Epithelial cell of prostate (primary cell): ENCODE measurements at regions not wholly inside any gene's neighbourhood (a gene's known extent, or its start where the extent isn't known, plus 50 kb on each side); places are given as distances from the start of the nearest gene placed in this dataset.
A peak's percentile ranks its signal among the peaks of the same experiment; 100 is the strongest.
"Not testable (repeated sequence)": the region's sequence is repeated elsewhere in the genome, so short reads cannot be mapped to it uniquely, and the experiment has no call there.

ENCODE experiments used
- DNase-seq: peaks from one replicate; pipeline ENCODE4 v3.0.0-alpha.2; 2011; ENCODE audit warnings: low read depth, low spot score
- H3K27ac ChIP-seq: fragments of 450-650 bp; 2 replicates; pipeline ENCODE4 v1.5.1; 2017; ENCODE audit warnings: mild to moderate bottlenecking

DNA sequence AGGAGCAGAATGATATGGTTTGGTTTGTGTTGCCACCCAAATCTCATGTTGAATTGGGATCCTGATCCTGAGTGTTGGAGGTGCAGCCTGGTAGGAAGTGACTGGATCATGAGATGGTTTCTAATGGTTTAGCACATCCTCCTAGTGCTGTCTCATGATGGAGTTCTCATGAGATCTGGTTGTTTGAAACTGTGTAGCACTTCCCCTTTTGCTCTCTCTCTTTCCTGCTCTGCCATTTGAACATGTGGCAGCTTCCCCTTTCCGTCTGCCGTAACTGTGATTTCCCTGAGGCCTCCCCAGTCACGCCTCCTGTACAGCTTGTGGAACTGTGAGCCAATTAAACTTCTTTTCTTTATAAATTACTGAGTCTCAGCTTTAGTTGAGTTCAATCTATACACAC lies 756.8 kb upstream of the CDH6 start:
- DNase-seq = no peak
- no peak overlapping the region for H3K27ac ChIP-seq

DNA sequence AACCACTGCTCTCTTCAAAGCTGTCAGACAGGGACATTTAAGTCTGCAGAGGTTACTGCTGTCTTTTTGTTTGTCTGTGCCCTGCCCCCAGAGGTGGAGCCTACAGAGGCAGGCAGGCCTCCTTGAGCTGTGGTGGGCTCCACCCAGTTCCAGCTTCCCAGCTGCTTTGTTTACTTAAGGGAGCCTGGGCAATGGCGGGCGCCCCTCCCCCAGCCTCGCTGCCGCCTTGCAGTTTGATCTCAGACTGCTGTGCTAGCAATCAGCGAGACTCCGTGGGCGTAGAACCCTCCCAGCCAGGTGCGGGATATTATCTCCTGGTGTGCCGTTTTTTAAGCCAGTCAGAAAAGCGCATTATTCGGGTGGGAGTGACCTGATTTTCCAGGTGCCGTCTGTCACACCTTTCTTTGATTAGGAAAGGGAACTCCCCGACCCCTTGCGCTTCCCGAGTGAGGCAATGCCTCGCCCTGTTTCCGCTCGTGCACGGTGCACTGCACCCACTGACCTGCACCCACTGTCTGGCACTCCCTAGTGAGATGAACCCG lies 764.5 kb upstream of the CDH6 start:
- not testable (repeated sequence) for DNase-seq, H3K27ac ChIP-seq

DNA sequence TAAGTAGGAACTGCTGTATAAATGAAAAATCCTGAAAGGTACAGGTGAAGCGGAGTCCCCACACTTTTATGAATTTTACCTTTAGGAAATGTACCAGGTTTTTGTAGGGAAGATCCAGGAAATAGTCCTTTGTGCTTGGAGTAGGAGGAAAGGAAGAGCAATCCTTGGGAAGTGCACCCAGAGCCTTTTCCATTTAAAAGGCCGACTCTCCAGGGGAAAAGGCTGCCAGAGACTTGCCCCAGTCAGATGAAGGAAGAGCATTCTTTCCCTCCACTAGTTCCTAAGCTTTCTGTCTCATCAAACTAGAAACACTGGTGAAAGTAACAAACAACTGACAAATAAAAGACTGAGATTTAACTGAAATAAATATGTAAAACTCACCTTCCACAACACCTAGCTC lies 779.4 kb upstream of the CDH6 start:
- no peak for DNase-seq
- no peak overlapping the region for H3K27ac ChIP-seq

DNA sequence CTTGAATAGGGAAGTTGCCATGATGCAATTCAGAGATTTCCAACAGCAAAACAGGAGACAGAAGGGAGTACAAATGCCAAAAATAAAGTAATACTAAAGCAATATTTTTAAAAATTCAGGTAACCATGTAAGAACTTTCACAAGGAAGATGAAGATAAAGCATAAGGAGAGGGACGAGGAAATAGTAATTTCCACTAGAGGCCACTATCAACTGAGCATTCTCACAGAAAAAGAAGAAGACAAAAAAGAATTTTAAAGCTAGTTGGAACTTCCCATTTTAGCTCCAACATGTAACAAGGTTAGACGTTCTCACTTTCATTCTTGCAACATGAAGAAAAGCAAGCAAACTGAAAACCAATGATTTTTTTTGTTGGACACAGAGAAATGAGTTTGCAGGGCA lies 779.9 kb upstream of the CDH6 start:
- H3K27ac ChIP-seq = no peak overlapping the region
- DNase-seq = no peak

DNA sequence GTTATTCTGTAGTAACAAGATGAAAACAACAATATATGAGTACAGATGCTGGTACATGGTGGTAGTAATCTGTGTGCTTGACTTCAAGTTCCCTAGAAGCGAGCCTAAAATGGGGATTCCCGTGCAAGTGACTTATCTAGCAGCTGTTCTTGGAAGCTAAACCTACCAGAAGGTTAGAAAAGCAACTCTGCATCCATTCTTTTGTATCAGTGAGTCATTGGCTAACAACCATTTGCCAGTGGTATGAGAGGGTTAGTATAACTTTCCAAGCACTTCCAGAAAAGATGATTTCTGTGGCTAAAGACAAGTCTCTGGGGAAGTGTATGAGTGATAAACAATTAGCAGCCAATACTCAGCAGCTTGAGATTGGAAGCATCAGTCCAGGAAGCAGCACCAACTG lies 787.7 kb upstream of the CDH6 start:
- H3K27ac ChIP-seq = no peak overlapping the region
- no peak for DNase-seq

DNA sequence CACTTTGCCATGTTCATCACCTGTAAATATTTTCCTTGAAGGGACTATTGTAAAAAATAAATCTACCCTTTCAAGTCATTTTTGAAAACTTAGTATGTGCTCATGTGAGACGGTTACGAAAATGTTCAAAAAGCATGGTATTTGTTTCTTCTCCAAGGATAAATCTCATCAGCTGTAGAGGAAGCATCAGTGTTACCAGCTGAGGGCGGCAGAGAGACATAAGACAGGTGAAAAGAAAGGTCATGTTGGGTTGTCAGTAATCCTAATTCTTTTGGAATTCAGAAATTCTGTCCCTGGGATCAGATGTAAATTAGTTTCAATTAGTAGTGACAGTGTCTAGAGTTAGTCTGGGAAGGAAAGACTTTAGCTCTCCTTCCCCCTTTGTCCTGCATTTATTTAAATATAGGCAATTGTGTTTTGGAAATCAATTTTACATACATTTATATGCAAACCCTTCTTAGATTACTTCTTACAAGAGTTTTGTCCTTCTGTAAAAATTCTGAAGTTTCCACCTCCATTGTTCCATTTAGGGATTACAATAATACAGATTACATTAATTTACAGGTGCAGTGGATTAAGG lies 791.9 kb upstream of the CDH6 start:
- H3K27ac ChIP-seq = no peak overlapping the region
- no peak for DNase-seq

DNA sequence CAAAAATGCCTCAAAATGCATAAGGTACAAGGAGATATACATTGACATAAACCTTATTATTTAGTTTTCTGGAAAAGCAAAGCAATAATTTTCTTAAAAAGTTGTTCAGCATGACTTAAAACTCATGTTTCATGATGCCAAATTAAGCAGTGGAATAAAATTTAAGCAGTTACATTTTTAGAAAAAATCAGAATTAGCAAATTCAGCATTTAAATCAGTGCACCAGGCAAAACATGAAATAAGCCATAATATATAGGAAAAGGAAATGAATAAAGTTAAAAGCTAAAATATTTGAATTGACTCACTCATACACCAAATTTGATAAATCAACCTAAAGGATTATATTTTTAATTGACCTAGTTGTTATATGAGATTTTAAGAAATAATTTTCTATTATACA lies 795.1 kb upstream of the CDH6 start:
- no peak overlapping the region for H3K27ac ChIP-seq
- no peak for DNase-seq

DNA sequence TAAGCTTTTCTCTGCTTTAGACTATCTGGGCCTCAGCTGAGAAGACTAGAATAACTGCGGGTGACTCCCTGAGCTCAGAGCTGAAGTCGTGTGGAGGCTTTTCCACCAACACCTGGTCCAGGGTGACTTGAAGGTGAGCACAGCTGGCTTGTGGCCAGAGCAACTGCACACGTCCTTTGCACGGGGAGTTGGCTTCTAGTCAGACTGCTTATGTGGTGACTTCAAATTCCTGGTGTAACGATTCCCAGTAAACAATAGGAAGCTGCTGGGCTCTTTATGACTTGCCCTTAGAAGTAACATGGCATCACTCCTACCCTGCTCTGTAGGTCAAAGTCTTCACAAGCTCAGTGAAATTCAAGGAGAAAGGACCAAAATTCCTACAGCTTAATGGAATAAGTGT lies 800.6 kb upstream of the CDH6 start:
- DNase-seq = no peak
- no peak overlapping the region for H3K27ac ChIP-seq

DNA sequence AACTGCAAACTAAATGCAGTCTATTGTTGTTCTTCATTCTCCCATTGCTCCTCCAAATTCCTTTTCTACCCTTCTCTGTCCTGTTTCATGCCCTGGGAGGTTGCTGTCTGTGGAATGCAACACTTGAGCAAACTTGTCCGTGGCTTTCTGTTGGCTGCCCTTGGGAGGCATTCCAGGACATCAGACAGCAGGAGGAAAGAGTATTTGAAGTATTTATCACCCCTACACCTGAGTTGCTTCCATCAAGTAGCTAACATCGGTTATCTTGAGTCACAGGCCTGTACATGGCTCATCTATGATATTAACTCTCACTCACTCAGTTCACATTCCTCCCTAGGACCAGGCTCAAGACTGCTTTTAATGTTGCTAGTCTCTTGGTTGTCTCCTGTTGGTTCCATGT lies 803.4 kb upstream of the CDH6 start:
- peak; percentile 53 for DNase-seq
- no peak overlapping the region for H3K27ac ChIP-seq

DNA sequence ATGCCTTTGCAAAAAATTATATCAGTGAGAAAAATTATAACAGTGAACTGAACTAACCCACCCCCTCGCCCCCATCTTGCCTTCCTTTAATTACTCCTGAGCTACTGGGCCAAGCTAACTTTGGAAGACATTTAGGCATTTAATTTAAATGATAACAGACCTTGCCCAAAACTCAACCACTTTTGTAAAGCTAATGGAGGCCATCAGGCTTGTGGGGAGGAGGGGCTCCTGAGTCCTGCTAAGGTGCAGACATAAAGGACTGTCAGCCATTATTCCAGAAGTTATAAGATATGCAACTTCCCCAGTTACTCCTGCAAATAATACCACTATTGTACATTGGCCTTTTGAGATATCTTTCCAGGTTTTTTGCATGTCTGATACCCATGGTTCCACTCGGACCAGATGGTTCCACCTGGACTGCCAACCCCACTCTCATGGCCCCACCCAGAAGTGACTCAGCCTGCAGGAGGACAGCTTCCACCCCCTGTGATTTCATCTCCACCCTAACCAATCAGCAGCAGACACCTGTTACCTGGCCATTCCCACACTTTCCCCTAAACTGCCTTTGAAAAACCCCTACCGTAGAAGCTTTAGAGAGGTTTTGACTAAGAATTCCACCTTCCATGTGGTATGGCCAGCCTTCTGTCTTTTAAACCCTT lies 805.4 kb upstream of the CDH6 start:
- no peak overlapping the region for H3K27ac ChIP-seq
- no peak for DNase-seq

DNA sequence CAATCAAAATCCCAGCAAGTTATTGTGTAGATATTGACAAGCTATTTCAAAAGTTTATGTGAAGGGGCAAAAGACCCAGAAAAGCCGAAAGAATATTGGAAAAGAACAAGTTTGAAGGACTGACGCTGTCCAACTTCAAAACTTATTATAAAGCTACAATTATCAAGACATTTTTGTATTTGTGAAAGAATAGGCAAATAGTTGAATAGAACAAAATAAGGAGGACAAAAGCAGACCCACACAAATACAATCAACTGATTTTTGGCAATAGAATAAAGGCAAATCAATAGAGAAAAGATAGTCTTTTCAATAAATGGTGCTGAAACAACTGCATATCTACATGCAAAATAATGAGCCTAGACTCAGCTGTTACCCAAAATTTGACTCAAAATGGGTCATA lies 807.7 kb upstream of the CDH6 start:
- DNase-seq = no peak
- no peak overlapping the region for H3K27ac ChIP-seq

DNA sequence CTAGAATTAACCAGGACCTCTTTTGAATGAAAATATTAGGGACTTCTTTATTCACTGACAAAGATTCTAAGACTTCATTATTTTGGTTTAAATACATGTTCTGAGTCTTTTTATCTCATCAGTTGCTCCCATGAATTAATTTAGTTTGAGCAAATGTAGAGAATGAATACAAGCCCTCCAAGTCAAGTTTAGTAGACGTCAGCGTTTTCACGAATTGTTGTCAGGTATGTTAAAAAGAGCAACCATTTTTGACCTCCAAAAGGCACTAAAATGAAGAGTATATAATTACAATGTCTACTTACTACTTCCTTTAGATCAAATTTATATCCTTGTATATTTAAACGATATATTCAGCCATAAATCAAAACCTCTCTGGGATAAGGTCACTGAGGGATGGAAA lies 809.3 kb upstream of the CDH6 start:
- DNase-seq = no peak
- H3K27ac ChIP-seq = no peak overlapping the region

DNA sequence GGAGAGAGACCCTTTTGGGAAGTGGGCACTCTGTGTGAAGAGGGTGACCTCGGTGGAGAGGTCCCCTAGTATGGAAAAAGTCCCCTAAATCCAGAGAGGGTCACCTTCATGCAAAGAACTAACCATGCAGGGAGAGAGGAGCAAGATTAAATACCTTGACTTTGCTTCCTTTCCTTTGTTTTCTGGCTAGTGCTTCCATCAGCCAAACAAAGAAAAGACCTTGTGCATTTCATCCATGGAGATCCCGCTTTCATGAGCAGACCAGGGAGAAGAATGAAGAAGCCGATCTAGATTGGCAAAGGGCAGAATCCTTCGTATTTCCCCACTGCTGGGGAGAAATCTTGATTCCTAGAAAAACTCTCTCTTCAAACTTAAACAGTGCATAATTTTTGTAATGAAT lies 813.3 kb upstream of the CDH6 start:
- no peak overlapping the region for H3K27ac ChIP-seq
- DNase-seq = no peak

DNA sequence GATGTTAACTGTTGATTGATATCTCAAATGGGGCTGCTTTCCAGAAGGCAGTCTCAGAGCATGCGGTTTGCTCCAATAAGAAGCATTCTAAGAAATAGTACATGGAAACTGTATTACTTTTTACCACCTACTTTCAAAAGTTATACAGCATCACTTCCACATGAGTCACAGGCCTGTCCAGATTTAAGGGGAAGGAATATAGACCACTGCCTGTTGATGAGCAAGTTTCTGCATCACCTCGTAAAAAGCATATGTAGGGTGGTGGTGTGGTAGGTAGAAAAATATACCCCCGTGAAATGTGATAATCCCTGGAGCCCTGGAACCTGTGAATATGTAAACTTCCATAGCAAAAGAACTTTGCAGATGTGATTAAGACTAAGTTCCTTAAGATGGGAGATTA lies 816.6 kb upstream of the CDH6 start:
- DNase-seq = no peak
- no peak overlapping the region for H3K27ac ChIP-seq

DNA sequence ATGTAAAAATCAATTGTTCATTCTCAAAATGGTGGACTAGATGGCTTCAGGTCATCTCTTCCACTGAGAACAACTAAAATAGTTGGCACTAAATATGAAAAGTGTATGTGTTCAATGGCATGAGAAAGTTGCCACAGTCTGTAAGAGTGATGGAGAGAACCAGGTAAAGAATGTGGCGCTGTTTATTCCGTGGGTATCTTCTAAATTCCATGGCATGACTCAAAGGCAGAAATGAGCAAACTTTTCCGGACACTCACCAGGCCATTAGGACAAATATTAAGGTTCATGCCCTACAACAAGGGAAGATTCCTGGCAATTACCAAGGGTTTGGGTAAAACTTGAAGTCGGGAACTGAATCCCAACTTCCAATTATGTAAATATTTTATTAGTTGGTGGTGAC lies 825.4 kb upstream of the CDH6 start:
- H3K27ac ChIP-seq = no peak overlapping the region
- no peak for DNase-seq

DNA sequence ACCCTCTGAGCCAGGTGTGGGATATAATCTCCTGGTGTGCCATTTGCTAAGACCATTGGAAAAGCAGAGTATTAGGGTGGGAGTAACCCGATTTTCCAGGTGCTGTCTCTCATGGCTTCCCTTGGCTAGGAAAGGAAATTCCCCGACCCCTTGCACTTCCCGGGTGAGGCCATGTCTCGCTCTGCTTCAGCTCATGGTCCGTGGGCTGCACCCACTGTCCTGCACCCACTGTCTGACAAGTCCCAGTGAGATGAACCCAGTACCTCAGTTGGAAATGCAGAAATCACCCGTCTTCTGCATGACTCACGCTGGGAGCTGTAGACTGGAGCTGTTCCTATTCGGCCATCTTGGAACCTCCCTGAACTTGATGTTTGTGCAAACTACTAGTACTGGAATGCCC lies 828.5 kb upstream of the CDH6 start:
- not testable (repeated sequence) for DNase-seq

DNA sequence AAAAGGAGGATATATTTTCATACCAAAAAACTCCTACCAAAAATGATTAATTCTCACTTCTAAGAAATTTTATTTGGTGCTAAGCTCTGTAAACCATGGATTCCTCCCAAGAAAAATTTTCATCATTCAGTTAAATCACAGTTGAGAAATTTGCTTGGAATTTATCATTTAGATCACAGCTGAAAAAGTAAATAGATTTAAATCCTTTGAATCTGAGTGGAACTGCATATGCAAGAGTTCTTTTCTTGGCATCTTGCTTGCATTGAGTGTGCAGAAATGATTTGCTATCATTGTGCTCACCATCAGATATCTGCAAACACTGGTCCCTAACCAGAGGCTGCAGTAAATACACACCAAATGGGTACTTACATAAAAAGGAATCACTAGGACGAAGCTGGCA lies 836.1 kb upstream of the CDH6 start:
- no peak overlapping the region for H3K27ac ChIP-seq
- DNase-seq = no peak

More for the DNA sequence above, 828.5 kb upstream of the CDH6 start:
- H3K27ac ChIP-seq = not testable (repeated sequence)

DNA sequence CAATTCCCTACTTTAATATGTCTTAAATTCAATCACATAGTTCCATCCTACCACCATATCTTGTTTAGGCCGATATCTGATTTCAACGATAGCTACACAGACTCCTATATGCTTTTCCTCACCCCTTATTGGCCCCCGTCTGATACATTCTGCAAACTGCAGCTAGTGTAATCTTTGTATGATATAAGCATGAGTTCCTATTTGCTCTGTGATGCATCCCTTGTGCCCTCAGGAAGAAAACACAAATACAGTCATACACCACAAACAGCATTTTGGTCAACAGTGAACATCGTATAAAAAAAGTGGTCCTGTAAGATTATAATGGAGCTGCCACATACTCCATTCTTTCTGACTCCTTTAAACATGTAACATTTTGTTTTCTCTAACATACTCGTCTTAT lies 837.8 kb upstream of the CDH6 start:
- no peak overlapping the region for H3K27ac ChIP-seq
- DNase-seq = no peak

DNA sequence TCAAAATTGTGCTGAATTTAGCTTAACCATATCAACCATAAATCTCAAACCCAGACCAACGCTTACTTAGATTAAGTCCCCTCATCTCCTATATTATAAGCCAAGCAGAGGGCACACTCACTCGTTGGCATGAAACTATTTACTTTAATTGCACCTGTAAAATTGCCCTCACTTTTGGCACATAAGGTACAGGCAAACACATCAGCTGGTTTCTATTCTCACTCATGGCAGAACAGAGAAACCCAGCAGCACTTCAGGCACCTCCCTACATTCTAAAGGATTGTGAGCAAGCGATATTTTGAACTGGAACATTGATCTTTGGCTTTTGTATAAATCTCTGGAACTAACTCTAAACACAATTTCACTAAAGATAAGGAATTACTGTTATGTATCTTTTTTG lies 845.6 kb upstream of the CDH6 start:
- no peak overlapping the region for H3K27ac ChIP-seq
- no peak for DNase-seq

DNA sequence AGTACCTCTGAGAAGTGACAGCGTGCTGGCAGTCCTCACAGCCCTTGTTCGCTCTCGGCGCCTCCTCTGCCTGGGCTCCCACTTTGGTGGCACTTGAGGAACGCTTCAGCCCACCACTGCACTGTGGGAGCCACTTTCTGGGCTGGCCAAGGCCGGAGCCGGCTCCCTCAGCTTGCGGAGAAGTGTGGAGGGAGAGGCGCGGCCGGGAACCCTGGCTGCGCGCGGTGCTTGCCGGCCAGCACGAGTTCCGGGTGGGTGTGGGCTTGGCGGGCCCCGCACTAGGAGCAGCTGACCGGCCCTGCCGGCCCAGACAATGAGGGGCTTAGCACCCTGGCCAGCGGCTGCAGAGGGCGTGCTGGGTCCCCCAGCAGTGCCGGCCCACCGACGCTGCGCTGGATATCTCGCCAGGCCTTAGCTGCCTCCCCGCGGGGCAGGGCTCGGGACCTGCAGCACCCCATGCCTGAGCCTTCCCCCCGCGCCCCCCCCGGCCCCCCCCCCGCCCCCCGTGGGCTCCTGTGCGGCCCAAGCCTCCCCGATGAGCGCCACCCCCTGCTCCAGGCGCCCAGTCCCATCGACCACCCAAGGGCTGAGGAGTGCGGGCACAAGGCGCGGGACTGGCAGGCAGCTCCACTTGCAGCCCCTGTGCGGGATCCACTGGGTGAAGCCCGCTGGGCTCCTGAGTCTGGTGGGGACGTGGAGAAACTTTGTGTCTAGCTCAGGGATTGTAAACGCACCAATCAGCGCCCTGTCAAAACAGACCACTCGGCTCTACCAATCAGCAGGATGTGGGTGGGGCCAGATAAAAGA lies 847.7 kb upstream of the CDH6 start:
- not testable (repeated sequence) for H3K27ac ChIP-seq, DNase-seq

DNA sequence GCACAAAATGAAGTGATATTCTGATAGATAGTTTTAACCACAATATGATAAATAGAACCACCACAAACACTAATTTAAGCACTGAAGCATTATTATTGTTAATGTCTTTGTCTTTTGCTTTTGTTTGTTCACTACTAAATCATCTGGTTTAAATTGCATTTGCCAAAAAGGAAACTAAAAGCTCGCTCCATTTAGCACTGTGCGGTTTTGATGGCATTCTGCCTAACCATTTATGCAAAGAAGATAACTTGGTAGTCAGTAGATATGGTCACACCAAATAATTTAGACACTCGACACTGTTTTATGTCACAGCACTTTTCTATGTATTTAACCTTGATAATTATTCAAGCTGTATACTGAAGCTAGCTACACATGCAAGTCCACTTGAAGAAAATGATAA lies 849.8 kb upstream of the CDH6 start:
- no peak overlapping the region for H3K27ac ChIP-seq
- DNase-seq = no peak
